ENCODE measurements at regions not wholly inside any gene's neighbourhood (a gene's known extent, or its start where the extent isn't known, plus 50 kb on each side); places are given as distances from the start of the nearest gene placed in this dataset.

DNA sequence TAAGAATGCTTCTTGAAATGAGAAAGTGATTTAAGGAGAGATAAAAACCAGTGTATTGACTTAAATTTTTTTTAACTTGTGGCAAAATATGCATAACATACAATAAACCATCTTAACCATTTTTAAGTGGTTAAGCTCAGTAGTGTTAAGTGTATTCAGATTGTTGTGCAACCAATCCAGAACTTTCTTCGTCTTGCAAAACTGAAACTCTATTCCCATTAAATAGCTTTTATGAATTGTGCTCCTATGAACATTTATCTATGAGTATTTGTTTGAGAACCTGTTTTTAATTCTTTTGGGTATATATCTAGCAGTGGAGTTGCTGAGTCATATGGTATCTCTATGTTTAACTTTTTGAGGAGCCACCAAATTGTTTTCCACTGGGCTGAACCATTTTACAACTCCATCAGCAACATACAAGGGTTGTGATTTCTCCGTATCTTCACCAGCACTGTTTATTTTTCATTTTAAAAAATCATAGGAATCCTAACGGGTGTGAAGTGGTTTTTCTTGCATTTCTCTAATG, 76.6 kb upstream of the ACTBL2 start:
- no peaks in the 10 kb centered on the region for H3K4me1 ChIP-seq
- no peak overlapping the region for H3K4me3 ChIP-seq
- H3K9me3 ChIP-seq: no peaks in the 10 kb centered on the region
- no peaks in the 10 kb centered on the region for H3K36me3 ChIP-seq
- no peak overlapping the region for H3K27ac ChIP-seq
- TF ChIP-seq POLR2A (IDR thresholded peaks at IDR 0.05) (no peak), POLR2AphosphoS5 (IDR thresholded peaks at IDR 0.05) (no peak), EP300 (IDR thresholded peaks at IDR 0.05) (no peak)
- TF ChIP-seq, protein P1, sequence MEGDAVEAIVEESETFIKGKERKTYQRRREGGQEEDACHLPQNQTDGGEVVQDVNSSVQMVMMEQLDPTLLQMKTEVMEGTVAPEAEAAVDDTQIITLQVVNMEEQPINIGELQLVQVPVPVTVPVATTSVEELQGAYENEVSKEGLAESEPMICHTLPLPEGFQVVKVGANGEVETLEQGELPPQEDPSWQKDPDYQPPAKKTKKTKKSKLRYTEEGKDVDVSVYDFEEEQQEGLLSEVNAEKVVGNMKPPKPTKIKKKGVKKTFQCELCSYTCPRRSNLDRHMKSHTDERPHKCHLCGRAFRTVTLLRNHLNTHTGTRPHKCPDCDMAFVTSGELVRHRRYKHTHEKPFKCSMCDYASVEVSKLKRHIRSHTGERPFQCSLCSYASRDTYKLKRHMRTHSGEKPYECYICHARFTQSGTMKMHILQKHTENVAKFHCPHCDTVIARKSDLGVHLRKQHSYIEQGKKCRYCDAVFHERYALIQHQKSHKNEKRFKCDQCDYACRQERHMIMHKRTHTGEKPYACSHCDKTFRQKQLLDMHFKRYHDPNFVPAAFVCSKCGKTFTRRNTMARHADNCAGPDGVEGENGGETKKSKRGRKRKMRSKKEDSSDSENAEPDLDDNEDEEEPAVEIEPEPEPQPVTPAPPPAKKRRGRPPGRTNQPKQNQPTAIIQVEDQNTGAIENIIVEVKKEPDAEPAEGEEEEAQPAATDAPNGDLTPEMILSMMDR (IDR thresholded peaks at IDR 0.05): no peak
- no peaks in the 10 kb centered on the region for H3K27me3 ChIP-seq
- WGBS, 2 donors (ENCODE audit: low coverage in 1 of 2): 91 to 96% methylated on average over 2 to 3 of the region's 3 CpGs
- ATAC-seq: no peak

DNA sequence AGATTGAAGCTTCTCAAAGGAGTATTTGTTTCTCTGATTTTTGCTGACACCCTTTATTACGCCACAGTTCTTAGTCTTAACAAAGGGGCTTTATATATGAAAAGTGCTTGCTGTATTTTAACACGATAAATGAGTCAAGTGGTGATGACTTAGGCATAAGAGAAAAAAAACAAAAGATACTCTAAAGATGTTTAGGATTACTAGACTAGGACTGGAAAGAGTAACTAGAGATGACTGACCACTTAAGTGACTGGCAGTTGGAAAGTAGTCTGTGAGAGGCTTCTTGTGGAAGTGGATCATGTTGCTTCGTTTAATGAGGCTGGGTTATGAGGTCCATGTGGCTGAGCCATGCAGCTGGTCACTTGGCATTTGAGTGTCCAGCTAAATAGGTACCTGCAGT, 69.4 kb upstream of the ACTBL2 start:
- TF ChIP-seq, protein P1 (IDR thresholded peaks at IDR 0.05): no peak
- no peak for TF ChIP-seq POLR2A (IDR thresholded peaks at IDR 0.05)
- TF ChIP-seq EP300 (IDR thresholded peaks at IDR 0.05): no peak
- no peak for TF ChIP-seq POLR2AphosphoS5 (IDR thresholded peaks at IDR 0.05)
- Histone ChIP-seq H3K36me3 (no peaks in the 10 kb centered on the region), H3K27me3 (no peaks in the 10 kb centered on the region), H3K4me1 (no peaks in the 10 kb centered on the region), H3K9me3 (peaks cover 0 to 16% (median 0%) of the 10 kb centered on the region in 3 donors), H3K4me3 (no peak overlapping the region), H3K27ac (no peak overlapping the region)
- no peak for ATAC-seq
- WGBS, 2 donors (ENCODE audit: low coverage in 1 of 2): 88 to 96% methylated on average over 3 of the region's 3 CpGs

DNA sequence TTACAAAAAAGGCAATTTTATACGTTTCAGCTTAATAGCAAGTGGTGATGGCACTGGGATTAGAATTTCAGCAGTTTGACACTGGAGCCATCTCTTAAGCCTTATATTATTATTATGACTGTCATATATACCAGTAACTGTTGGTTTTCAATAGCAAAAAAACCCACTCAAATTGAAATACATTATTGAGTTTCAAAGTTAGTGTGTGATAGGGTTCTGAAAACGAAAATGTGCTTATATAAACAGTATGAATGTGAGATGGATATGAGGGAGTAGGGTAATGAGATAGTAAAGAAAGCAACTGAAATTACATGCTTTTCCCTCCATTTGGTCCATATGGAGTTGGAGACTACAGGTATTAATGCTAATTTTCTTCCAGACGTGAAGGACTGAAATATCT, 68.6 kb upstream of the ACTBL2 start:
- Histone ChIP-seq H3K9me3 (peaks cover 0 to 16% (median 0%) of the 10 kb centered on the region in 3 donors), H3K27me3 (no peaks in the 10 kb centered on the region), H3K27ac (no peak overlapping the region), H3K4me3 (no peak overlapping the region), H3K36me3 (no peaks in the 10 kb centered on the region), H3K4me1 (no peaks in the 10 kb centered on the region)
- no peak for ATAC-seq
- WGBS, 2 donors (ENCODE audit: low coverage in 1 of 2): 73 to 75% methylated on average over 3 of the region's 3 CpGs
- TF ChIP-seq, protein P1 (IDR thresholded peaks at IDR 0.05): no peak
- TF ChIP-seq POLR2A (IDR thresholded peaks at IDR 0.05) (no peak), POLR2AphosphoS5 (IDR thresholded peaks at IDR 0.05) (no peak), EP300 (IDR thresholded peaks at IDR 0.05) (no peak)

DNA sequence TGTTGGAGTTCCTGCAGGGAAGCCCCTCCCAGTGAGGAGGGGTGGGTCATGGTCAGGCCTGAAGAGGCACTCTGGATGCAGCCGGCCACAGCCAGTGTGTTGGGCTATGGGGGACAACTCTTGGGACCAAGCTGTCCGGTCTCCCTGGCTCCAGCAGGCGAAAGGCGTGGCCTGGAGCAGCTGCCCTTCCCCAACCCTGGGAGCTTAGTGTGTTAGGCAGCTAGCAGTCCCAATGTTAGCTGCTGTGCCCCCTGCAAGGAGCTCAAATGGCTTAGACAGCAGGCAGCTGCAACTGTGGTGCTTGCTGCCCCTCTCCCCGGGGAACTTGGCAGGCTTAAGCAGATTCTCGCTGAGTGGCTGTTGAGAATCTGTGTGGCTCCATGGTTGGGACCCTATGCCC, 67.5 kb upstream of the ACTBL2 start:
- Histone ChIP-seq H3K4me1 (no peaks in the 10 kb centered on the region), H3K36me3 (no peaks in the 10 kb centered on the region), H3K9me3 (peaks cover 0 to 16% (median 0%) of the 10 kb centered on the region in 3 donors), H3K27me3 (no peaks in the 10 kb centered on the region), H3K27ac (no peak overlapping the region), H3K4me3 (no peak overlapping the region)
- no CpG with 5 or more reads among the region's 6 CpGs for WGBS, 2 donors (ENCODE audit: low coverage in 1 of 2)
- TF ChIP-seq POLR2AphosphoS5 (IDR thresholded peaks at IDR 0.05) (no peak), EP300 (IDR thresholded peaks at IDR 0.05) (no peak)
- ATAC-seq: no peak

DNA sequence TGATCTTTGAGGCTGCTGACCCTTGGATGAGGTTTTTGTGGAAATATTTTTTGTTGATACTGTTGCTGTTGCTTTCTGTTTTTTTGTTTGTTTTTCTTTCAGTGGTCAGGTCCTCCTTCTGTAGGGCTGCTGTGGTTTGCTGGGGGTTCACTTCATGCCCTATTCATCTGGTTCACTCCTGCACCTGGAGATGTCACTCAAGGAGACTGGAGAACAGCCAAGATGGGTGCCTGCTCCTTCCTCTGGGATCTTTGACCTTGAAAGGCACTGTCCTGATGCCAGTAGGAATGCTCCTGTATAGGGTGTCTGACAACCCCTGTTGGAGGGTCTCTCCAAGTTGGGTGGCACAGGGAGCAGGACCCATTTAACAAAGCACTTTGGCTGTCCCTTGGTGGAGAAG, 67.0 kb upstream of the ACTBL2 start:
- no peak for ATAC-seq
- H3K4me1 ChIP-seq: no peaks in the 10 kb centered on the region
- no peak overlapping the region for H3K27ac ChIP-seq

More for the DNA sequence above, 67.0 kb upstream of the ACTBL2 start:
- Histone ChIP-seq H3K4me3 (no peak overlapping the region), H3K9me3 (peaks cover 0 to 16% (median 0%) of the 10 kb centered on the region in 3 donors), H3K27me3 (no peaks in the 10 kb centered on the region), H3K36me3 (no peaks in the 10 kb centered on the region)
- TF ChIP-seq POLR2AphosphoS5 (IDR thresholded peaks at IDR 0.05) (no peak), POLR2A (IDR thresholded peaks at IDR 0.05) (no peak), EP300 (IDR thresholded peaks at IDR 0.05) (no peak)
- TF ChIP-seq, protein P1 (IDR thresholded peaks at IDR 0.05): no peak
